ENCODE measurements at regions not wholly inside any gene's neighbourhood (a gene's known extent, or its start where the extent isn't known, plus 50 kb on each side); places are given as distances from the start of the nearest gene placed in this dataset.

GRCh38 chr2:60628615-60629304, 75.3 kb upstream of the BCL11A start:
- Histone ChIP-seq H3K27me3 (no peaks in the 10 kb centered on the region), H3K27ac (no peak overlapping the region), H3K4me3 (no peak overlapping the region), H3K9me3 (no peaks in the 10 kb centered on the region), H3K36me3 (no peaks in the 10 kb centered on the region), H3K4me1 (peaks cover 0 to 6% of the 10 kb centered on the region in 2 donors)
- TF ChIP-seq POLR2AphosphoS5 (IDR thresholded peaks at IDR 0.05) = no peak
- no peak for TF ChIP-seq CTCF (IDR thresholded peaks at IDR 0.05)
- TF ChIP-seq POLR2A (IDR thresholded peaks at IDR 0.05) = no peak
- intact Hi-C loops (cut with DNase I; ENCODE audit: low total_unique reads) = no loop called here
- no peak for DNase-seq (ENCODE audit: low spot score in 2 of 2)

- Histone ChIP-seq H3K27ac (no peak overlapping the region), H3K4me1 (peaks cover 0 to 6% of the 10 kb centered on the region in 2 donors), H3K4me3 (no peak overlapping the region), H3K27me3 (no peaks in the 10 kb centered on the region), H3K9me3 (no peaks in the 10 kb centered on the region), H3K36me3 (no peaks in the 10 kb centered on the region)
- no peak for DNase-seq (ENCODE audit: low spot score in 2 of 2)
- TF ChIP-seq CTCF (IDR thresholded peaks at IDR 0.05) (no peak), POLR2A (IDR thresholded peaks at IDR 0.05) (no peak), POLR2AphosphoS5 (IDR thresholded peaks at IDR 0.05) (no peak)
- intact Hi-C loops (cut with DNase I; ENCODE audit: low total_unique reads) = no loop called here
These were observed 75.8 kb upstream of the BCL11A start for GRCh38 chr2:60629305-60629662.

GRCh38 chr2:60629801-60630385, 76.4 kb upstream of the BCL11A start:
- H3K27me3 ChIP-seq = no peaks in the 10 kb centered on the region
- intact Hi-C loops (cut with DNase I; ENCODE audit: low total_unique reads) = no loop called here
- no peak for TF ChIP-seq CTCF (IDR thresholded peaks at IDR 0.05)
- H3K4me3 ChIP-seq = no peak overlapping the region
- H3K36me3 ChIP-seq = no peaks in the 10 kb centered on the region
- H3K4me1 ChIP-seq = peaks cover 0 to 6% of the 10 kb centered on the region in 2 donors
- H3K27ac ChIP-seq = no peak overlapping the region
- no peak for DNase-seq (ENCODE audit: low spot score in 2 of 2)
- H3K9me3 ChIP-seq = no peaks in the 10 kb centered on the region

GRCh38 chr2:60633615-60634014, 80.2 kb upstream of the BCL11A start:
- DNase-seq (ENCODE audit: low spot score in 2 of 2) = no peak
- TF ChIP-seq POLR2AphosphoS5 (IDR thresholded peaks at IDR 0.05) (no peak), CTCF (IDR thresholded peaks at IDR 0.05) (no peak), POLR2A (IDR thresholded peaks at IDR 0.05) (no peak)
- Histone ChIP-seq H3K9me3 (no peaks in the 10 kb centered on the region), H3K27ac (no peak overlapping the region), H3K36me3 (no peaks in the 10 kb centered on the region), H3K4me1 (peaks cover 0 to 6% of the 10 kb centered on the region in 2 donors), H3K27me3 (no peaks in the 10 kb centered on the region), H3K4me3 (no peak overlapping the region)
- intact Hi-C loops (cut with DNase I; ENCODE audit: low total_unique reads) = no loop called here

- no peaks in the 10 kb centered on the region for H3K27me3 ChIP-seq
- H3K4me3 ChIP-seq = no peak overlapping the region
- TF ChIP-seq POLR2AphosphoS5 (IDR thresholded peaks at IDR 0.05) = no peak
- TF ChIP-seq CTCF (IDR thresholded peaks at IDR 0.05) = no peak
- TF ChIP-seq POLR2A (IDR thresholded peaks at IDR 0.05) = no peak
- H3K36me3 ChIP-seq = no peaks in the 10 kb centered on the region
- H3K27ac ChIP-seq = no peak overlapping the region
- peaks cover 0 to 6% of the 10 kb centered on the region in 2 donors for H3K4me1 ChIP-seq
- DNase-seq (ENCODE audit: low spot score in 2 of 2) = no peak
- H3K9me3 ChIP-seq = no peaks in the 10 kb centered on the region
- intact Hi-C loops (cut with DNase I; ENCODE audit: low total_unique reads) = no loop called here
These were observed 81.0 kb upstream of the BCL11A start for GRCh38 chr2:60634438-60634837.
